Activated CD4-positive, alpha-beta memory T cell treated with anti-CD3 and anti-CD28 coated beads for 36 hours (primary cell): ENCODE measurements at regions not wholly inside any gene's neighbourhood (a gene's known extent, or its start where the extent isn't known, plus 50 kb on each side); places are given as distances from the start of the nearest gene placed in this dataset.

ENCODE experiments used
- CTCF ChIA-PET: fragments of 350-600 bp; sonication (Branson Sonifier 250); formaldehyde crosslinking; loops from one replicate; lab custom pipeline; 2021; ENCODE audit warnings: antibody characterized with exemption, inconsistent platforms; lab: Charles Lee
- POLR2A ChIA-PET: fragments of 350-600 bp; sonication (Branson Sonifier 250); formaldehyde crosslinking; loops from one replicate; lab custom pipeline; 2021; ENCODE audit warnings: antibody characterized with exemption; lab: Charles Lee
- DNase-seq: peaks from one replicate; pipeline ENCODE4 v3.0.0-alpha.2; 2020
- H3K27ac Mint-ChIP-seq: one replicate; pipeline ENCODE4 v1.8.0; 2021; ENCODE audit warnings: mixed read lengths
- H3K27me3 Mint-ChIP-seq: one replicate; pipeline ENCODE4 v1.8.0; 2021; ENCODE audit warnings: mixed read lengths
- H3K36me3 Mint-ChIP-seq: one replicate; pipeline ENCODE4 v1.8.0; 2021; ENCODE audit warnings: mixed read lengths
- H3K4me1 Mint-ChIP-seq: one replicate; pipeline ENCODE4 v1.8.0; 2021; ENCODE audit warnings: low read depth, mixed read lengths
- H3K4me3 Mint-ChIP-seq: one replicate; pipeline ENCODE4 v1.8.0; 2021; ENCODE audit warnings: mild to moderate bottlenecking, mixed read lengths
- H3K9me3 Mint-ChIP-seq: one replicate; pipeline ENCODE4 v1.8.0; 2021; ENCODE audit warnings: mixed read lengths
- intact Hi-C: fragments of 100-400 bp; cut with micrococcal nuclease; formaldehyde crosslinking; loops from one replicate; pipeline ENCODE4 v1.15.1; 2023

- no peak for DNase-seq
- intact Hi-C loops, result no loop called here
- H3K27me3 Mint-ChIP-seq, result no peaks in the 10 kb centered on the region
- no peak overlapping the region for H3K27ac Mint-ChIP-seq
- H3K4me1 Mint-ChIP-seq, result no peaks in the 10 kb centered on the region
- POLR2A ChIA-PET, result no interaction called here
- H3K36me3 Mint-ChIP-seq, result no peaks in the 10 kb centered on the region
- H3K9me3 Mint-ChIP-seq, result peaks cover 3% of the 10 kb centered on the region
- CTCF ChIA-PET, result no interaction called here
- no peak overlapping the region for H3K4me3 Mint-ChIP-seq
These were observed 243.8 kb upstream of the IRX1 start for GRCh38 chr5:3351581-3352442.

GRCh38 chr5:3350781-3351180 is 244.9 kb upstream of the IRX1 start:
- peaks cover 7% of the 10 kb centered on the region for H3K9me3 Mint-ChIP-seq
- POLR2A ChIA-PET, result no interaction called here
- H3K36me3 Mint-ChIP-seq, result no peaks in the 10 kb centered on the region
- no peaks in the 10 kb centered on the region for H3K27me3 Mint-ChIP-seq
- H3K4me3 Mint-ChIP-seq, result no peak overlapping the region
- intact Hi-C loops, result no loop called here
- CTCF ChIA-PET, result no interaction called here
- H3K27ac Mint-ChIP-seq, result no peak overlapping the region
- H3K4me1 Mint-ChIP-seq, result no peaks in the 10 kb centered on the region
- no peak for DNase-seq

GRCh38 chr5:3349704-3350565 is 245.7 kb upstream of the IRX1 start:
- H3K27ac Mint-ChIP-seq, result no peak overlapping the region
- intact Hi-C loops, result no loop called here
- no peaks in the 10 kb centered on the region for H3K27me3 Mint-ChIP-seq
- ChIA-PET CTCF (no interaction called here), POLR2A (no interaction called here)
- H3K4me3 Mint-ChIP-seq, result no peak overlapping the region
- H3K9me3 Mint-ChIP-seq, result peaks cover 8% of the 10 kb centered on the region
- DNase-seq, result no peak
- no peaks in the 10 kb centered on the region for H3K36me3 Mint-ChIP-seq
- no peaks in the 10 kb centered on the region for H3K4me1 Mint-ChIP-seq

- POLR2A ChIA-PET, result no interaction called here
- Mint-ChIP-seq H3K4me3 (no peak overlapping the region), H3K27ac (no peak overlapping the region), H3K27me3 (no peaks in the 10 kb centered on the region), H3K9me3 (peaks cover 8% of the 10 kb centered on the region), H3K36me3 (no peaks in the 10 kb centered on the region), H3K4me1 (no peaks in the 10 kb centered on the region)
- intact Hi-C loops, result no loop called here
- CTCF ChIA-PET, result no interaction called here
- no peak for DNase-seq
These were observed 246.8 kb upstream of the IRX1 start for GRCh38 chr5:3348576-3349535.

GRCh38 chr5:3347741-3348140 is 247.9 kb upstream of the IRX1 start:
- DNase-seq, result no peak
- CTCF ChIA-PET, result no interaction called here

GRCh38 chr5:3346111-3346820 is 249.4 kb upstream of the IRX1 start:
- H3K27ac Mint-ChIP-seq, result no peak overlapping the region
- no peak for DNase-seq
- no peaks in the 10 kb centered on the region for H3K27me3 Mint-ChIP-seq
- no peak overlapping the region for H3K4me3 Mint-ChIP-seq
- CTCF ChIA-PET, result no interaction called here
- H3K4me1 Mint-ChIP-seq, result no peaks in the 10 kb centered on the region
- H3K9me3 Mint-ChIP-seq, result peaks cover 8% of the 10 kb centered on the region
- POLR2A ChIA-PET, result no interaction called here
- no peaks in the 10 kb centered on the region for H3K36me3 Mint-ChIP-seq
- intact Hi-C loops, result no loop called here

More at GRCh38 chr5:3347741-3348140, 247.9 kb upstream of the IRX1 start:
- H3K4me1 Mint-ChIP-seq, result no peaks in the 10 kb centered on the region
- POLR2A ChIA-PET, result no interaction called here
- no peak overlapping the region for H3K4me3 Mint-ChIP-seq
- H3K27ac Mint-ChIP-seq, result no peak overlapping the region
- peaks cover 8% of the 10 kb centered on the region for H3K9me3 Mint-ChIP-seq
- H3K27me3 Mint-ChIP-seq, result no peaks in the 10 kb centered on the region
- H3K36me3 Mint-ChIP-seq, result no peaks in the 10 kb centered on the region
- intact Hi-C loops, result no loop called here

GRCh38 chr5:3345195-3345594 is 250.4 kb upstream of the IRX1 start:
- peaks cover 8% of the 10 kb centered on the region for H3K9me3 Mint-ChIP-seq
- H3K4me1 Mint-ChIP-seq, result no peaks in the 10 kb centered on the region
- intact Hi-C loops, result no loop called here
- H3K4me3 Mint-ChIP-seq, result no peak overlapping the region
- POLR2A ChIA-PET, result no interaction called here
- DNase-seq, result no peak
- no peaks in the 10 kb centered on the region for H3K27me3 Mint-ChIP-seq
- H3K36me3 Mint-ChIP-seq, result no peaks in the 10 kb centered on the region
- no peak overlapping the region for H3K27ac Mint-ChIP-seq
- CTCF ChIA-PET, result no interaction called here

GRCh38 chr5:3344671-3345070 is 251.0 kb upstream of the IRX1 start:
- Mint-ChIP-seq H3K4me3 (no peak overlapping the region), H3K4me1 (no peaks in the 10 kb centered on the region), H3K27ac (no peak overlapping the region), H3K9me3 (peaks cover 8% of the 10 kb centered on the region), H3K36me3 (no peaks in the 10 kb centered on the region), H3K27me3 (no peaks in the 10 kb centered on the region)
- ChIA-PET CTCF (no interaction called here), POLR2A (no interaction called here)
- intact Hi-C loops, result no loop called here
- no peak for DNase-seq

- Mint-ChIP-seq H3K4me1 (no peaks in the 10 kb centered on the region), H3K27me3 (no peaks in the 10 kb centered on the region), H3K9me3 (peaks cover 8% of the 10 kb centered on the region), H3K4me3 (no peak overlapping the region), H3K27ac (no peak overlapping the region), H3K36me3 (no peaks in the 10 kb centered on the region)
- ChIA-PET CTCF (no interaction called here), POLR2A (no interaction called here)
- intact Hi-C loops, result no loop called here
- no peak for DNase-seq
These were observed 251.7 kb upstream of the IRX1 start for GRCh38 chr5:3343911-3344310.

- H3K9me3 Mint-ChIP-seq, result peaks cover 8% of the 10 kb centered on the region
These were observed 252.4 kb upstream of the IRX1 start for GRCh38 chr5:3343211-3343610.

GRCh38 chr5:3342271-3343100 is 253.1 kb upstream of the IRX1 start:
- Mint-ChIP-seq H3K27me3 (no peaks in the 10 kb centered on the region), H3K4me3 (no peak overlapping the region), H3K9me3 (peaks cover 8% of the 10 kb centered on the region), H3K36me3 (no peaks in the 10 kb centered on the region), H3K27ac (no peak overlapping the region), H3K4me1 (no peaks in the 10 kb centered on the region)
- ChIA-PET POLR2A (no interaction called here), CTCF (no interaction called here)
- DNase-seq, result no peak
- intact Hi-C loops, result no loop called here

More at GRCh38 chr5:3343211-3343610, 252.4 kb upstream of the IRX1 start:
- Mint-ChIP-seq H3K4me1 (no peaks in the 10 kb centered on the region), H3K27me3 (no peaks in the 10 kb centered on the region), H3K4me3 (no peak overlapping the region), H3K36me3 (no peaks in the 10 kb centered on the region), H3K27ac (no peak overlapping the region)
- ChIA-PET CTCF (no interaction called here), POLR2A (no interaction called here)
- no peak for DNase-seq
- intact Hi-C loops, result no loop called here
